Endothelial cell of umbilical vein (primary cell): ENCODE measurements at regions not wholly inside any gene's neighbourhood (a gene's known extent, or its start where the extent isn't known, plus 50 kb on each side); places are given as distances from the start of the nearest gene placed in this dataset.

ENCODE experiments used
- BruUV-seq: library from RNA; stranded (reverse); fragments of 400-500 nt; replicated peaks from 2 replicates; lab custom pipeline; 2021; lab: Mats Ljungman, UMichigan
- CTCF ChIA-PET: fragments of 300-600, 350-600 bp; sonication (Branson Sonifier 250); formaldehyde crosslinking; loops from one replicate; lab custom pipeline; 2021; ENCODE audit warnings: antibody characterized with exemption, inconsistent platforms; lab: Charles Lee
- POLR2A ChIA-PET: fragments of 300-600, 350-600 bp; sonication (Branson Sonifier 250); formaldehyde crosslinking; loops from one replicate; lab custom pipeline; 2021; ENCODE audit warnings: antibody characterized with exemption, inconsistent platforms; lab: Charles Lee
- DNase-seq: peaks from one replicate; pipeline ENCODE4 v3.0.0-alpha.2; 2011; ENCODE audit warnings: low read depth, low spot score
- FAIRE-seq: peaks from 2 replicates; lab custom pipeline; 2011; peaks lifted over from hg19 to GRCh38; lab: Jason Lieb, UNC
- H2AFZ ChIP-seq: 2 replicates; pipeline ENCODE4 v1.6.0; 2012; ENCODE audit warnings: low read depth, low read length, control low read depth, inconsistent platforms
- H3K27ac ChIP-seq: 2 replicates; pipeline ENCODE4 v1.5.1; 2011; ENCODE audit warnings: low read depth, mild to moderate bottlenecking, control low read depth, low read length, moderate library complexity; ENCODE audit not compliant: insufficient read depth
- H3K27me3 ChIP-seq, 2 experiments: 2 replicates each; pipeline versions ENCODE4 v1.6.0 to v1.6.1; 2011; ENCODE audit warnings: low read length in 2 of 2, mixed read lengths in 1 of 2; ENCODE audit not compliant: control insufficient read depth in 2 of 2, insufficient read depth in 2 of 2
- H3K36me3 ChIP-seq, 2 experiments: 2 replicates in 1 of 2; 3 replicates in 1 of 2; pipeline ENCODE4 v1.5.1; 2011; ENCODE audit warnings: low read length in 2 of 2, mild to moderate bottlenecking in 1 of 2, moderate library complexity in 1 of 2; ENCODE audit not compliant: control insufficient read depth in 2 of 2, insufficient read depth in 2 of 2; ENCODE audit errors: extremely low read depth in 1 of 2
- H3K4me1 ChIP-seq: 3 replicates; pipeline ENCODE4 v1.5.1; 2011; ENCODE audit warnings: mild to moderate bottlenecking, low read length; ENCODE audit not compliant: control insufficient read depth, insufficient read depth; ENCODE audit errors: extremely low read depth
- H3K4me2 ChIP-seq: 2 replicates; pipeline ENCODE4 v1.6.1; 2011; ENCODE audit warnings: low read length, control low read depth, mixed read lengths; ENCODE audit not compliant: insufficient read depth
- H3K4me3 ChIP-seq, 3 experiments: fragments of 200-600 bp in 1 of 3; sonication (generic), shearing (Covaris generic) in 1 of 3; replicated peaks in 1 of 3; 2 replicates each; pipeline ENCODE4 v1.5.1; 2011 to 2016; ENCODE audit warnings: control low read depth in 3 of 3, low read length in 3 of 3, mild to moderate bottlenecking in 2 of 3, inconsistent platforms in 1 of 3, low read depth in 1 of 3, moderate library complexity in 1 of 3; ENCODE audit not compliant: insufficient read depth in 1 of 3
- H3K79me2 ChIP-seq: 2 replicates; pipeline ENCODE4 v1.6.0; 2012; ENCODE audit warnings: low read length, inconsistent platforms; ENCODE audit not compliant: control insufficient read depth, insufficient read depth
- H3K9ac ChIP-seq: replicated peaks from 2 replicates; pipeline ENCODE3; 2011; ENCODE audit warnings: low read length, control low read depth; ENCODE audit not compliant: insufficient read depth; ENCODE audit errors: extremely low read depth
- H3K9me1 ChIP-seq: replicated peaks from 3 replicates; pipeline ENCODE4 v1.6.0; 2011; ENCODE audit warnings: mild to moderate bottlenecking, low read length; ENCODE audit not compliant: control insufficient read depth, insufficient read depth; ENCODE audit errors: extremely low read depth
- H3K9me3 ChIP-seq: replicated peaks from 2 replicates; pipeline ENCODE4 v1.5.1; 2012; ENCODE audit warnings: low read length, inconsistent platforms; ENCODE audit not compliant: control insufficient read depth, insufficient read depth
- H4K20me1 ChIP-seq: replicated peaks from 2 replicates; pipeline ENCODE3; 2011; ENCODE audit warnings: mild to moderate bottlenecking, low read length; ENCODE audit not compliant: control insufficient read depth, insufficient read depth; ENCODE audit errors: extremely low read depth
- CTCF ChIP-seq, 2 donors: IDR thresholded peaks; 1 replicate in 1 of 2; 2 replicates in 1 of 2; pipeline ENCODE4 v1.5.1; 2011; ENCODE audit warnings: low read length in 2 of 2, mild to moderate bottlenecking in 2 of 2, moderate library complexity in 2 of 2, control low read depth in 1 of 2, inconsistent platforms in 1 of 2, low read depth in 1 of 2; ENCODE audit not compliant: insufficient read depth in 1 of 2; ENCODE audit errors: extremely low read depth in 1 of 2
- FOS ChIP-seq: IDR thresholded peaks from 2 replicates; pipeline ENCODE4 v1.6.1; 2011; ENCODE audit warnings: mild to moderate bottlenecking, low read length, moderate library complexity, borderline replicate concordance; ENCODE audit not compliant: insufficient read depth
- GATA2 ChIP-seq: IDR thresholded peaks from 2 replicates; pipeline ENCODE4 v1.7.0; 2011; ENCODE audit warnings: low read depth, mild to moderate bottlenecking, moderate library complexity, mixed read lengths, low read length; ENCODE audit not compliant: insufficient read length, insufficient read depth
- JUN ChIP-seq: IDR thresholded peaks from 2 replicates; pipeline ENCODE4 v1.6.1; 2011; ENCODE audit warnings: borderline replicate concordance, low read depth; ENCODE audit not compliant: insufficient read length, insufficient read depth
- MAX ChIP-seq: IDR thresholded peaks from 2 replicates; pipeline ENCODE4 v1.6.1; 2011; ENCODE audit not compliant: insufficient read depth, insufficient read length
- MYC ChIP-seq: IDR thresholded peaks from one replicate; pipeline ENCODE4 v1.6.1; 2011; ENCODE audit warnings: mild to moderate bottlenecking, low read depth, low read length
- POLR2A ChIP-seq: IDR thresholded peaks from 2 replicates; pipeline ENCODE4 v1.6.1; 2012; ENCODE audit warnings: low read depth, mild to moderate bottlenecking, control low read depth, low read length
- POLR2AphosphoS5 ChIP-seq: IDR thresholded peaks from 2 replicates; pipeline ENCODE4 v1.6.1; 2012; ENCODE audit warnings: low read depth, mild to moderate bottlenecking, control low read depth, low read length, moderate library complexity; ENCODE audit not compliant: insufficient read depth
- dilution Hi-C: fragments of 300-500 bp; cut with MboI; formaldehyde crosslinking; loops from one replicate; pipeline ENCODE4 v1.15.0; 2019; ENCODE audit warnings: low sequenced_read_pairs; ENCODE audit not compliant: extremely low pct_ligation_motif_present
- intact Hi-C: fragments of 100-400 bp; cut with micrococcal nuclease; formaldehyde crosslinking; loops from one replicate; pipeline ENCODE4 v1.10.0; 2022

DNA sequence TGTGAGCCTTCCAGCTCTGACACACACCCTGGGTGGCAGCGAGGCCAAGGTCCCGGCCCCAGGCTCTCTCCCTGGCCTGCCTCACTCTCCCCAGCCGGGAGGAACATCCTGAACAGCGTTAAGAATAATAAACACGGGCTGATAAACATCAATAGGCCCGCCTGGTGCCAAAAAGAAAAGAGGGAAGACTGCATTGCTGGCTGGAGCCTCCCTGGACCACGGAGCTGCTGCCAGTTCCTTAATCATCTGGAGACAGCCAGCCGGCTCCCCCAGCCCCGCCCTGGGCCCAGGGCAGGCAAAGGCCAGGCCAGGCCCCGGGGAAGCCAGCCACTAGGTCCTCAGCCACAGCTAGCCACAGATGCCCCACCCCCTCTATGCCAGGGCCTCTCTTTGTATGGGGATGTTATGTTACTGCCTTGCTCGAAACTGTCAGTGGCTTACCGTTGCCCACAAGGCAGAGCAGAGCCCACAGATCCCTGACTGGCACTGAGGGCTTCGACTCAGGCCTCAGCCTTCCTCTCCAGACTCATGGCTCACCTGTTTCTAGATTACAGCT lies 293.7 kb downstream of the DYSF start:
- peaks cover 43% of the 10 kb centered on the region for H3K4me1 ChIP-seq
- no peak overlapping the region for H3K4me3 ChIP-seq
- no peaks in the 10 kb centered on the region for H4K20me1 ChIP-seq
- dilution Hi-C loops = no loop called here
- intact Hi-C loops = no loop called here
- BruUV-seq = no TSS peak
- DNase-seq = peak; percentile 82
- H2AFZ ChIP-seq = peak overlapping the region; percentile 58
- H3K36me3 ChIP-seq = no peaks in the 10 kb centered on the region
- no peaks in the 10 kb centered on the region for H3K79me2 ChIP-seq
- peak overlapping the region; percentile 29 for H3K9ac ChIP-seq
- TF ChIP-seq POLR2A (no peak), GATA2 (peak; percentile 96), FOS (peak; percentile 45), POLR2AphosphoS5 (peak; percentile 78)
- POLR2A ChIA-PET = no interaction called here
- H3K4me2 ChIP-seq = peak overlapping the region; percentile 24
- CTCF ChIA-PET = interaction anchor here (1.0 to 2.6 kb wide), 3 partner anchors 30 to 59 kb away, joined by 4 to 11 read pairs (median 4); no protein-coding TSS in a partner anchor
- H3K27ac ChIP-seq = peak overlapping the region; percentile 63
- FAIRE-seq = peak; percentile 86
- no peaks in the 10 kb centered on the region for H3K9me1 ChIP-seq
- H3K27me3 ChIP-seq = peaks cover 0 to 1% of the 10 kb centered on the region in 2 experiments
- no peaks in the 10 kb centered on the region for H3K9me3 ChIP-seq

DNA sequence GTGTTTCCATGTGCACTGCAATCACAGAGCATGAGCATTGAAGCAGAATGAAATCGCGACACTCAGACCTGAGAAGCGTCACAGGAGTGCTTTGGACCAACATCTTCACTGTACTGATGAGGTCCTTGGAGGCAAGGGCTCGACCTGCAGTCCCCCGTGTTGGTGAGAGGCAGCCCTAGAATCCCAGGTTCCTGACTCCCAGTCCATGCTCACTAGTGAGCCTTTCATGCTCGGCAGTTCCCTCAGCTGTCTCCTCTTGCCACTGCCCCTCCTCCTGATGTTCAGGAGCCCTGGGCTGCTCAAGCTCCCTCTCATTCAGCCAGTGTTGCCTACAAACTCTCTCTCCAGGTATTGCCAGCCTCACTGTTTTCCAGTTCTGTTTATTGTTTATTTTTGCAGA lies 291.4 kb downstream of the DYSF start:
- DNase-seq = no peak
- H4K20me1 ChIP-seq = no peaks in the 10 kb centered on the region
- H3K9me3 ChIP-seq = no peaks in the 10 kb centered on the region
- no peaks in the 10 kb centered on the region for H3K27me3 ChIP-seq
- H3K4me2 ChIP-seq = no peak overlapping the region
- CTCF ChIA-PET = interaction anchor here (0.8 to 1.2 kb wide), 2 partner anchors 10 to 136 kb away, joined by 3 to 4 read pairs; no protein-coding TSS in a partner anchor
- dilution Hi-C loops (no loop called here), intact Hi-C loops (no loop called here)
- no peak overlapping the region for H2AFZ ChIP-seq
- H3K27ac ChIP-seq = no peak overlapping the region
- peaks cover 43% of the 10 kb centered on the region for H3K4me1 ChIP-seq
- POLR2A ChIA-PET = no interaction called here
- H3K79me2 ChIP-seq = no peaks in the 10 kb centered on the region
- H3K36me3 ChIP-seq = no peaks in the 10 kb centered on the region
- FAIRE-seq = no peak
- no peak overlapping the region for H3K4me3 ChIP-seq
- no peak overlapping the region for H3K9ac ChIP-seq
- no TSS peak for BruUV-seq
- H3K9me1 ChIP-seq = no peaks in the 10 kb centered on the region
- no peak for TF ChIP-seq GATA2
- no peak for TF ChIP-seq POLR2AphosphoS5
- TF ChIP-seq JUN = no peak
- TF ChIP-seq MAX = no peak
- no peak for TF ChIP-seq MYC
- TF ChIP-seq CTCF (IDR thresholded peaks at IDR 0.05; ENCODE audit: extremely low read depth in 1 of 2, insufficient read depth in 1 of 2, low read depth in 1 of 2, low read length in 2 of 2) = no peak
- no peak for TF ChIP-seq POLR2A
